ENCODE measurements at regions not wholly inside any gene's neighbourhood (a gene's known extent, or its start where the extent isn't known, plus 50 kb on each side); places are given as distances from the start of the nearest gene placed in this dataset.

GRCh38 chr2:226303707-226304106, 495.9 kb downstream of the IRS1 start:
- Histone ChIP-seq H3K4me1 (ENCODE audit: control insufficient read depth in 4 of 4, insufficient read depth in 4 of 4, low read length in 3 of 4) (peaks cover 0 to 6% (median under 1%) of the 10 kb centered on the region in 4 donors), H3K36me3 (ENCODE audit: control insufficient read depth in 4 of 4, insufficient read depth in 3 of 4, low read depth in 1 of 4, low read length in 3 of 4) (no peaks in the 10 kb centered on the region), H3K27me3 (ENCODE audit: control insufficient read depth in 4 of 4, insufficient read depth in 4 of 4, low read length in 3 of 4) (no peaks in the 10 kb centered on the region), H3K4me3 (ENCODE audit: low read depth in 1 of 3, low read length in 3 of 3) (no peak overlapping the region), H3K27ac (ENCODE audit: low read depth in 1 of 2, low read length in 2 of 2) (no peak overlapping the region), H3K9ac (ENCODE audit: low read depth in 1 of 2, low read length in 2 of 2) (no peak overlapping the region), H3K9me3 (ENCODE audit: control insufficient read depth in 4 of 4, low read length in 3 of 4) (no peaks in the 10 kb centered on the region)
- no peak for DNase-seq (ENCODE audit: low spot score)
- WGBS: 15% methylated on average over 1 of the region's 1 CpG
- TF ChIP-seq HNF4A (conservative IDR thresholded peaks at IDR 0.05) (no peak), REST (IDR thresholded peaks at IDR 0.05) (no peak), TAF1 (conservative IDR thresholded peaks at IDR 0.05) (no peak), FOXA2 (IDR thresholded peaks at IDR 0.05) (no peak), YY1 (IDR thresholded peaks at IDR 0.05) (no peak), RAD21 (IDR thresholded peaks at IDR 0.05) (no peak)
- TF ChIP-seq, protein P1, sequence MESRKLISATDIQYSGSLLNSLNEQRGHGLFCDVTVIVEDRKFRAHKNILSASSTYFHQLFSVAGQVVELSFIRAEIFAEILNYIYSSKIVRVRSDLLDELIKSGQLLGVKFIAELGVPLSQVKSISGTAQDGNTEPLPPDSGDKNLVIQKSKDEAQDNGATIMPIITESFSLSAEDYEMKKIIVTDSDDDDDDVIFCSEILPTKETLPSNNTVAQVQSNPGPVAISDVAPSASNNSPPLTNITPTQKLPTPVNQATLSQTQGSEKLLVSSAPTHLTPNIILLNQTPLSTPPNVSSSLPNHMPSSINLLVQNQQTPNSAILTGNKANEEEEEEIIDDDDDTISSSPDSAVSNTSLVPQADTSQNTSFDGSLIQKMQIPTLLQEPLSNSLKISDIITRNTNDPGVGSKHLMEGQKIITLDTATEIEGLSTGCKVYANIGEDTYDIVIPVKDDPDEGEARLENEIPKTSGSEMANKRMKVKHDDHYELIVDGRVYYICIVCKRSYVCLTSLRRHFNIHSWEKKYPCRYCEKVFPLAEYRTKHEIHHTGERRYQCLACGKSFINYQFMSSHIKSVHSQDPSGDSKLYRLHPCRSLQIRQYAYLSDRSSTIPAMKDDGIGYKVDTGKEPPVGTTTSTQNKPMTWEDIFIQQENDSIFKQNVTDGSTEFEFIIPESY (IDR thresholded peaks at IDR 0.05): no peak

GRCh38 chr2:226300196-226300886, 499.3 kb downstream of the IRS1 start:
- peaks cover 0 to 1% (median 0%) of the 10 kb centered on the region in 4 donors for H3K4me1 ChIP-seq (ENCODE audit: control insufficient read depth in 4 of 4, insufficient read depth in 4 of 4, low read length in 3 of 4)
- no peaks in the 10 kb centered on the region for H3K27me3 ChIP-seq (ENCODE audit: control insufficient read depth in 4 of 4, insufficient read depth in 4 of 4, low read length in 3 of 4)
- 87% methylated on average over 5 of the region's 5 CpGs for WGBS
- no peaks in the 10 kb centered on the region for H3K36me3 ChIP-seq (ENCODE audit: control insufficient read depth in 4 of 4, insufficient read depth in 3 of 4, low read depth in 1 of 4, low read length in 3 of 4)
- H3K27ac ChIP-seq (ENCODE audit: low read depth in 1 of 2, low read length in 2 of 2): no peak overlapping the region
- no peak for TF ChIP-seq RXRA (IDR thresholded peaks at IDR 0.05)
- TF ChIP-seq HNF4G (IDR thresholded peaks at IDR 0.05): no peak
- TF ChIP-seq ATF3 (IDR thresholded peaks at IDR 0.05): no peak
- no peak overlapping the region for H3K9ac ChIP-seq (ENCODE audit: low read depth in 1 of 2, low read length in 2 of 2)
- H3K4me3 ChIP-seq (ENCODE audit: low read depth in 1 of 3, low read length in 3 of 3): no peak overlapping the region
- no peaks in the 10 kb centered on the region for H3K9me3 ChIP-seq (ENCODE audit: control insufficient read depth in 4 of 4, low read length in 3 of 4)
- DNase-seq (ENCODE audit: low spot score): no peak

DNA sequence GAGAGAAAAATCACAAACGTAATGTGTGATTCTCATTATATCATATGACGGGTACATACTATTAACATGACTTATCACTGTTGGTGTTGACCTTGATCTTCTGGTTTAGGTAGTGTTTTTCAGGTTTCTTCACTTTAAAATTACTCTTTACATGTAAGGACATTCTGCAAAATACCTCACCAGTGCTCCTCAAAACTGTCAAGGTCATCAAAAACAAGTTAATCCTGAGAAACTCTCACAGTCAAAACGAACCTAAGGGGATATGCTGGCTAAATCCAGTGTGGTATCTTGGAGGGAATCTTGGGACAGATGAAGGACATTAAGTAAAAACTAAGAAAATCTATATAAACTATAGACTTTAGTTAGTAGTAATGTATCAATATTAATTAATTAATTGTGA, 499.8 kb downstream of the IRS1 start:
- DNase-seq (ENCODE audit: low spot score): no peak
- Histone ChIP-seq H3K4me3 (ENCODE audit: low read depth in 1 of 3, low read length in 3 of 3) (no peak overlapping the region), H3K27me3 (ENCODE audit: control insufficient read depth in 4 of 4, insufficient read depth in 4 of 4, low read length in 3 of 4) (no peaks in the 10 kb centered on the region), H3K9ac (ENCODE audit: low read depth in 1 of 2, low read length in 2 of 2) (no peak overlapping the region), H3K27ac (ENCODE audit: low read depth in 1 of 2, low read length in 2 of 2) (no peak overlapping the region), H3K4me1 (ENCODE audit: control insufficient read depth in 4 of 4, insufficient read depth in 4 of 4, low read length in 3 of 4) (peaks cover 0 to 1% (median 0%) of the 10 kb centered on the region in 4 donors), H3K36me3 (ENCODE audit: control insufficient read depth in 4 of 4, insufficient read depth in 3 of 4, low read depth in 1 of 4, low read length in 3 of 4) (no peaks in the 10 kb centered on the region), H3K9me3 (ENCODE audit: control insufficient read depth in 4 of 4, low read length in 3 of 4) (no peaks in the 10 kb centered on the region)
- WGBS: 55% methylated on average over 3 of the region's 3 CpGs
- TF ChIP-seq EGR1 (IDR thresholded peaks at IDR 0.05; ENCODE audit: low read depth in 2 of 2) (no peak), REST (IDR thresholded peaks at IDR 0.05) (no peak), GABPA (IDR thresholded peaks at IDR 0.05 in 1 of 2, conservative IDR thresholded peaks at IDR 0.05 in 1 of 2) (no peak), YY1 (IDR thresholded peaks at IDR 0.05) (no peak), CTCF (IDR thresholded peaks at IDR 0.05; ENCODE audit: low read depth, low read length, missing input control) (no peak), NR2F2 (IDR thresholded peaks at IDR 0.05) (no peak), FOXA2 (IDR thresholded peaks at IDR 0.05) (no peak), RXRA (IDR thresholded peaks at IDR 0.05) (no peak), HNF4G (IDR thresholded peaks at IDR 0.05) (no peak)

Data from liver (tissue), 8 donors.